ENCODE measurements at regions not wholly inside any gene's neighbourhood (a gene's known extent, or its start where the extent isn't known, plus 50 kb on each side); places are given as distances from the start of the nearest gene placed in this dataset.

GRCh38 chr3:153369561-153370374 is 207.7 kb downstream of the RAP2B start:
- H3K4me2 ChIP-seq = no peak overlapping the region
- H3K4me3 ChIP-seq = no peak overlapping the region
- no peaks in the 10 kb centered on the region for H4K20me1 ChIP-seq (ENCODE audit: insufficient read depth, poor library complexity, severe bottlenecking)
- no peaks in the 10 kb centered on the region for H3K36me3 ChIP-seq (replicated peaks; ENCODE audit: insufficient read depth, low read depth)
- no peaks in the 10 kb centered on the region for H3K9me2 ChIP-seq (replicated peaks; ENCODE audit: insufficient read depth)
- no peaks in the 10 kb centered on the region for H3K9me3 ChIP-seq (ENCODE audit: low read depth)
- WGBS (ENCODE audit: low lambda C conversion rate, missing lambda C conversion rate) = 93% methylated on average over 18 of the region's 28 CpGs
- H3K79me2 ChIP-seq = no peaks in the 10 kb centered on the region
- TF ChIP-seq EZH2 (IDR thresholded peaks at IDR 0.05; ENCODE audit: borderline replicate concordance) (no peak), EZH2phosphoT487 (IDR thresholded peaks at IDR 0.05; ENCODE audit: low read depth, severe bottlenecking, unreplicated experiment) (no peak)
- TF ChIP-seq, protein P1, sequence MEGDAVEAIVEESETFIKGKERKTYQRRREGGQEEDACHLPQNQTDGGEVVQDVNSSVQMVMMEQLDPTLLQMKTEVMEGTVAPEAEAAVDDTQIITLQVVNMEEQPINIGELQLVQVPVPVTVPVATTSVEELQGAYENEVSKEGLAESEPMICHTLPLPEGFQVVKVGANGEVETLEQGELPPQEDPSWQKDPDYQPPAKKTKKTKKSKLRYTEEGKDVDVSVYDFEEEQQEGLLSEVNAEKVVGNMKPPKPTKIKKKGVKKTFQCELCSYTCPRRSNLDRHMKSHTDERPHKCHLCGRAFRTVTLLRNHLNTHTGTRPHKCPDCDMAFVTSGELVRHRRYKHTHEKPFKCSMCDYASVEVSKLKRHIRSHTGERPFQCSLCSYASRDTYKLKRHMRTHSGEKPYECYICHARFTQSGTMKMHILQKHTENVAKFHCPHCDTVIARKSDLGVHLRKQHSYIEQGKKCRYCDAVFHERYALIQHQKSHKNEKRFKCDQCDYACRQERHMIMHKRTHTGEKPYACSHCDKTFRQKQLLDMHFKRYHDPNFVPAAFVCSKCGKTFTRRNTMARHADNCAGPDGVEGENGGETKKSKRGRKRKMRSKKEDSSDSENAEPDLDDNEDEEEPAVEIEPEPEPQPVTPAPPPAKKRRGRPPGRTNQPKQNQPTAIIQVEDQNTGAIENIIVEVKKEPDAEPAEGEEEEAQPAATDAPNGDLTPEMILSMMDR (IDR thresholded peaks at IDR 0.05; ENCODE audit: poor library complexity) = no peak
- DNase-seq (ENCODE audit: low spot score) = no peak
- H2AFZ ChIP-seq = no peak overlapping the region
- no peaks in the 10 kb centered on the region for H3K4me1 ChIP-seq (ENCODE audit: insufficient read depth)
- no peak overlapping the region for H3K27ac ChIP-seq
- H3K27me3 ChIP-seq = no peaks in the 10 kb centered on the region

DNA sequence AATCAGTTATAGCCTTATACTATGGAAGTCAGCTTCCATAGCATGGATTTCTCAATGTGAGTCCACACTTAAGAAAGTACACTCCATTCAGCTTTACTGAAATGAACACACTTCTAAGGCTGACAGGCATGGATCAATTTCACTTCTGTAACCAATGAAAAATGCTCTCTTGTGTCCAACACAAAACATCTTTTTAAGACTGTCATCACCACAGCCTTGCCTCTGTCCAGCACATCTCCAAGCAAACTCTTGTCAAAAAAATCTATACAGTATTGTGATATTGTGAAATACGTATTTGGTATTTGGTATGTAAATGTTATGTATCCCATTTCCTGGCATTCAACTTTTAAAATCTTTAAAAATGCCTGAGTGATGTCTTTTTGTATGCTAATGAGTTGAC is 208.7 kb downstream of the RAP2B start:
- no peak overlapping the region for H3K4me3 ChIP-seq
- H3K4me2 ChIP-seq = no peak overlapping the region
- H4K20me1 ChIP-seq (ENCODE audit: insufficient read depth, poor library complexity, severe bottlenecking) = no peaks in the 10 kb centered on the region
- H3K27ac ChIP-seq = no peak overlapping the region
- no peaks in the 10 kb centered on the region for H3K27me3 ChIP-seq
- no peaks in the 10 kb centered on the region for H3K4me1 ChIP-seq (ENCODE audit: insufficient read depth)
- no peak for TF ChIP-seq EZH2phosphoT487 (IDR thresholded peaks at IDR 0.05; ENCODE audit: low read depth, severe bottlenecking, unreplicated experiment)
- TF ChIP-seq, protein P1 (IDR thresholded peaks at IDR 0.05; ENCODE audit: poor library complexity) = no peak
- TF ChIP-seq EZH2 (IDR thresholded peaks at IDR 0.05; ENCODE audit: borderline replicate concordance) = no peak
- no peaks in the 10 kb centered on the region for H3K9me2 ChIP-seq (replicated peaks; ENCODE audit: insufficient read depth)
- 84% methylated on average over 1 of the region's 1 CpG for WGBS (ENCODE audit: low lambda C conversion rate, missing lambda C conversion rate)
- H3K36me3 ChIP-seq (replicated peaks; ENCODE audit: insufficient read depth, low read depth) = no peaks in the 10 kb centered on the region
- no peaks in the 10 kb centered on the region for H3K79me2 ChIP-seq
- no peak overlapping the region for H2AFZ ChIP-seq
- no peaks in the 10 kb centered on the region for H3K9me3 ChIP-seq (ENCODE audit: low read depth)
- DNase-seq (ENCODE audit: low spot score) = no peak

DNA sequence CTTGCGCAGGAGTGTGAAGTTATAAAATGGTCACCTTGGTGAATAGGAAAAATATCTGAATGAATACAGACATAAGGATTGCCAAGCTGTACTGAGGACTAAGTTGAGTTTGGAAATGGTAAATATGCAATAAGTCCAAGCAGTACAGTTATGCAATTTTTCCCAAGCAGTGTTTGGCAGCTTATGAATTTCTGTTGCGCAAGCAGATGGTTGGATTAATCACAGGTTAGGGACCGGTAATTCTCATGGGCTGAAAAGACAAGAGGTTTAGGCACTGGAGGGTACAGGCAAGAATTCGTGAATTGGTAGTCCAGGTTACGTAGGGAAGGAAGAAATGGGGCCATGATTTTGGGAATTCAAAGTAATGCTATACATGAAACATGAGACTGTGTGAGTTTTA is 210.3 kb downstream of the RAP2B start:
- H3K27ac ChIP-seq = no peak overlapping the region
- H3K27me3 ChIP-seq = no peaks in the 10 kb centered on the region
- no peak overlapping the region for H2AFZ ChIP-seq
- TF ChIP-seq, protein P1 (IDR thresholded peaks at IDR 0.05; ENCODE audit: poor library complexity) = no peak
- TF ChIP-seq EZH2phosphoT487 (IDR thresholded peaks at IDR 0.05; ENCODE audit: low read depth, severe bottlenecking, unreplicated experiment) (no peak), EZH2 (IDR thresholded peaks at IDR 0.05; ENCODE audit: borderline replicate concordance) (no peak)
- no peaks in the 10 kb centered on the region for H3K9me3 ChIP-seq (ENCODE audit: low read depth)
- no peaks in the 10 kb centered on the region for H4K20me1 ChIP-seq (ENCODE audit: insufficient read depth, poor library complexity, severe bottlenecking)
- 88% methylated on average over 5 of the region's 5 CpGs for WGBS (ENCODE audit: low lambda C conversion rate, missing lambda C conversion rate)
- H3K9me2 ChIP-seq (replicated peaks; ENCODE audit: insufficient read depth) = no peaks in the 10 kb centered on the region
- H3K4me3 ChIP-seq = no peak overlapping the region
- H3K4me2 ChIP-seq = no peak overlapping the region
- H3K79me2 ChIP-seq = no peaks in the 10 kb centered on the region
- H3K4me1 ChIP-seq (ENCODE audit: insufficient read depth) = no peaks in the 10 kb centered on the region
- no peak for DNase-seq (ENCODE audit: low spot score)
- no peaks in the 10 kb centered on the region for H3K36me3 ChIP-seq (replicated peaks; ENCODE audit: insufficient read depth, low read depth)
